K562 (cell line): ENCODE measurements at regions not wholly inside any gene's neighbourhood (a gene's known extent, or its start where the extent isn't known, plus 50 kb on each side); places are given as distances from the start of the nearest gene placed in this dataset.

Experiments
- ATAC-seq: fragments of 200-7000 bp; cut with Tn5 transposase; 3 replicates; pipeline ENCODE4 v1.9.1; 2020; ENCODE audit warnings: moderate library complexity
- BruUV-seq: library from RNA; stranded (reverse); fragments of 400-500 nt; replicated peaks from 2 replicates; lab custom pipeline; 2021; lab: Mats Ljungman, UMichigan
- CTCF ChIA-PET: fragments of 300-600 bp; formaldehyde crosslinking; extraction: SDS; loops from one replicate; lab custom pipeline; 2021; ENCODE audit warnings: low intra/inter-chr PET ratio; lab: Yijun Ruan, JAX
- POLR2A ChIA-PET: fragments of 300-600, 350-650 bp; sonication (Branson Sonifier 250); formaldehyde crosslinking; extraction: SDS; loops from one replicate; lab custom pipeline; 2021; ENCODE audit warnings: antibody characterized with exemption, inconsistent platforms; lab: Yijun Ruan, JAX
- DNase-seq, 4 experiments: peaks; one replicate each; pipeline versions ENCODE4 v3.0.0 to v3.0.0-alpha.2; 2011 to 2018; ENCODE audit warnings: low spot score in 3 of 4, mixed read lengths in 3 of 4; ENCODE audit errors: extremely low read depth in 1 of 4
- FAIRE-seq: peaks from 2 replicates; lab custom pipeline; 2011; peaks lifted over from hg19 to GRCh38; lab: Jason Lieb, UNC
- H2AFZ ChIP-seq: 2 replicates; pipeline ENCODE4 v1.6.0; 2011; ENCODE audit warnings: low read depth, low read length, control low read depth, inconsistent platforms
- H3K27ac ChIP-seq: fragments of 200-600 bp; 3 replicates; pipeline ENCODE4 v1.8.0; 2011; ENCODE audit warnings: low read depth, mild to moderate bottlenecking, control low read depth, inconsistent platforms, low read length, moderate library complexity, mixed read lengths; ENCODE audit errors: extremely low read depth
- H3K27me3 ChIP-seq, 2 experiments: fragments of 300-600 bp in 1 of 2; 2 replicates in 1 of 2; 3 replicates in 1 of 2; pipeline versions ENCODE4 v1.6.0 to v1.8.0; 2011; ENCODE audit warnings: inconsistent platforms in 2 of 2, low read length in 2 of 2, mild to moderate bottlenecking in 1 of 2, mixed read lengths in 1 of 2, moderate library complexity in 1 of 2; ENCODE audit not compliant: control insufficient read depth in 2 of 2, insufficient read depth in 2 of 2
- H3K36me3 ChIP-seq: fragments of 300-600 bp; 3 replicates; pipeline ENCODE4 v1.8.0; 2011; ENCODE audit warnings: mild to moderate bottlenecking, low read length, inconsistent platforms; ENCODE audit not compliant: control insufficient read depth, insufficient read depth
- H3K4me1 ChIP-seq, 2 experiments: fragments of 200-600 bp in 1 of 2; replicated peaks in 1 of 2; 2 replicates in 1 of 2; 3 replicates in 1 of 2; pipeline versions ENCODE4 v1.5.1 to v1.8.0; 2011; ENCODE audit warnings: inconsistent platforms in 2 of 2, low read length in 2 of 2, mild to moderate bottlenecking in 1 of 2, mixed read lengths in 1 of 2, moderate library complexity in 1 of 2; ENCODE audit not compliant: control insufficient read depth in 2 of 2, insufficient read depth in 2 of 2
- H3K4me2 ChIP-seq: 2 replicates; pipeline ENCODE4 v1.6.1; 2011; ENCODE audit warnings: low read length, control low read depth, inconsistent platforms, mixed read lengths; ENCODE audit not compliant: insufficient read depth
- H3K4me3 ChIP-seq: fragments of 200-600 bp; sonication (generic), shearing (Covaris generic); 2 replicates; pipeline ENCODE4 v1.5.1; 2016; ENCODE audit warnings: control low read depth, inconsistent platforms
- H3K79me2 ChIP-seq: fragments of 200-600 bp; 3 replicates; pipeline ENCODE4 v1.8.0; 2011; ENCODE audit warnings: low read length, inconsistent platforms; ENCODE audit not compliant: control insufficient read depth, insufficient read depth
- H3K9ac ChIP-seq, 2 experiments: 2 replicates each; pipeline versions ENCODE4 v1.6.0 to v1.6.1; 2011; ENCODE audit warnings: low read depth in 2 of 2, low read length in 2 of 2, control low read depth in 1 of 2, inconsistent platforms in 1 of 2, mild to moderate bottlenecking in 1 of 2, mixed read lengths in 1 of 2; ENCODE audit not compliant: insufficient read depth in 1 of 2
- H3K9me1 ChIP-seq: one replicate; pipeline ENCODE4 v1.6.0; 2011; ENCODE audit warnings: inconsistent platforms, mild to moderate bottlenecking, low read length, moderate library complexity; ENCODE audit not compliant: control insufficient read depth, insufficient read depth
- H3K9me3 ChIP-seq: replicated peaks from 2 replicates; pipeline ENCODE4 v1.5.1; 2011; ENCODE audit warnings: low read depth, low read length, inconsistent platforms; ENCODE audit not compliant: control insufficient read depth, insufficient read depth
- H4K20me1 ChIP-seq: replicated peaks from 2 replicates; pipeline ENCODE4 v1.6.1; 2011; ENCODE audit warnings: low read length, inconsistent platforms, mixed read lengths; ENCODE audit not compliant: control insufficient read depth, insufficient read depth
- ARID3B ChIP-seq: fragments of 250-450 bp; sonication (Bioruptor Pico); IDR thresholded peaks from 2 replicates; pipeline ENCODE4 v1.4.0; 2020; ENCODE audit warnings: borderline replicate concordance
- CREM ChIP-seq: IDR thresholded peaks from 2 replicates; pipeline ENCODE4 v1.6.1; 2014; ENCODE audit warnings: antibody characterized with exemption, low read depth
- EGR1 ChIP-seq: fragments of 450-650 bp; conservative IDR thresholded peaks from 2 replicates; pipeline ENCODE4 v1.6.1; 2017; ENCODE audit warnings: mild to moderate bottlenecking
- ETS2 ChIP-seq: IDR thresholded peaks from 2 replicates; pipeline ENCODE4 v1.6.1; 2016; ENCODE audit warnings: borderline replicate concordance, missing genetic modification characterization, mild to moderate bottlenecking, moderate library complexity, missing compliant biosample characterization; ENCODE audit not compliant: poor library complexity, severe bottlenecking
- GTF2B ChIP-seq: IDR thresholded peaks from 2 replicates; pipeline ENCODE4 v1.6.1; 2011; ENCODE audit not compliant: insufficient read length; ENCODE audit errors: extremely low read depth
- HDAC2 ChIP-seq: fragments of 450-650 bp; IDR thresholded peaks from 2 replicates; pipeline ENCODE4 v1.6.1; 2016; ENCODE audit warnings: mild to moderate bottlenecking
- HMG20A ChIP-seq: fragments of 450-650 bp; formaldehyde crosslinking; conservative IDR thresholded peaks from 2 replicates; pipeline ENCODE4 v1.4.0; 2020; ENCODE audit warnings: mild to moderate bottlenecking, mixed read lengths
- IFI16 ChIP-seq: fragments of 250-450 bp; sonication (Bioruptor Pico); IDR thresholded peaks from 2 replicates; pipeline ENCODE4 v2.1.2; 2022; ENCODE audit warnings: mild to moderate bottlenecking, inconsistent platforms
- MAX ChIP-seq: sonication (generic); formaldehyde crosslinking; IDR thresholded peaks from 2 replicates; pipeline ENCODE4 v1.9.0; 2022; ENCODE audit warnings: mild to moderate bottlenecking, missing genetic modification reagents
- SIN3B ChIP-seq: fragments of 450-650 bp; IDR thresholded peaks from 2 replicates; pipeline ENCODE4 v1.6.1; 2017; ENCODE audit warnings: low read depth, mild to moderate bottlenecking, moderate library complexity
- SMAD1 ChIP-seq: fragments of 150-350 bp; IDR thresholded peaks from 2 replicates; pipeline ENCODE4 v1.6.1; 2014; ENCODE audit warnings: low read length, low read depth; ENCODE audit not compliant: partially characterized antibody
- ZNF318 ChIP-seq, 2 experiments: fragments of 450-650 bp; IDR thresholded peaks; 2 replicates each; pipeline ENCODE4 v1.6.1; 2016; ENCODE audit warnings: mild to moderate bottlenecking in 2 of 2, borderline replicate concordance in 1 of 2, low read depth in 1 of 2, moderate library complexity in 1 of 2
- ZNF551 ChIP-seq: fragments of 250-450 bp; sonication (Bioruptor Pico); IDR thresholded peaks from 2 replicates; pipeline ENCODE4 v1.5.0; 2021; ENCODE audit warnings: mild to moderate bottlenecking, moderate library complexity
- WGBS: fragments of 100-300 bp; shearing (Covaris generic); methylation state at CpG from one replicate; pipeline ENCODE4 v1.1.6; 2016; ENCODE audit warnings: low coverage, mixed read lengths; ENCODE audit not compliant: insufficient coverage; ENCODE audit errors: missing lambda C conversion rate; 5-methylcytosine and 5-hydroxymethylcytosine counted together
- in situ Hi-C: fragments of 300-500 bp; cut with MboI; formaldehyde crosslinking; loops from 4 replicates; pipeline ENCODE4 v1.15.0; 2018; ENCODE audit warnings: inconsistent platforms, mixed read lengths
- intact Hi-C: fragments of 100-400 bp; cut with micrococcal nuclease; formaldehyde crosslinking; loops from 2 replicates; pipeline ENCODE4 v1.14.2; 2022

GRCh38 chr2:137857881-137858280 is 106.4 kb upstream of the HNMT start:
- Histone ChIP-seq H3K9ac (no peak overlapping the region), H3K4me2 (no peak overlapping the region), H3K9me3 (no peaks in the 10 kb centered on the region), H4K20me1 (no peaks in the 10 kb centered on the region), H3K4me3 (no peak overlapping the region), H2AFZ (no peak overlapping the region), H3K9me1 (no peaks in the 10 kb centered on the region), H3K79me2 (no peaks in the 10 kb centered on the region), H3K4me1 (no peaks in the 10 kb centered on the region), H3K27ac (no peak overlapping the region), H3K36me3 (no peaks in the 10 kb centered on the region), H3K27me3 (no peaks in the 10 kb centered on the region)
- CTCF ChIA-PET: no interaction called here
- WGBS: 0% methylated on average over 3 of the region's 3 CpGs
- FAIRE-seq (no peak), ATAC-seq (no peak), DNase-seq (no peak)
- in situ Hi-C loops: no loop called here
- POLR2A ChIA-PET: no interaction called here
- intact Hi-C loops: no loop called here
- BruUV-seq: no TSS peak
- TF ChIP-seq ARID3B (CRISPR knock-in tag) (no peak), ETS2 (tag) (no peak), CREM (no peak), IFI16 (CRISPR knock-in tag) (no peak), SIN3B (no peak), ZNF551 (CRISPR knock-in tag) (no peak), SMAD1 (no peak), HMG20A (CRISPR knock-in tag) (no peak), GTF2B (no peak), EGR1 (no peak), MAX (CRISPR knock-in tag) (no peak), ZNF318 (IDR thresholded peaks at IDR 0.05; ENCODE audit: borderline replicate concordance in 1 of 2, low read depth in 1 of 2) (no peak), HDAC2 (no peak)
